SKM-1 treated with dmso at 0.1 percent for 144 hours (cell line): ENCODE measurements at regions not wholly inside any gene's neighbourhood (a gene's known extent, or its start where the extent isn't known, plus 50 kb on each side); places are given as distances from the start of the nearest gene placed in this dataset.

ENCODE experiments used
- DNase-seq: peaks from one replicate; lab custom pipeline; 2025; ENCODE audit not compliant: unreplicated experiment; lab: John Stamatoyannopoulos, UW

GRCh38 chr10:106520698-106521097 lies 643.8 kb downstream of the SORCS1 start:
- no peak for DNase-seq

DNA sequence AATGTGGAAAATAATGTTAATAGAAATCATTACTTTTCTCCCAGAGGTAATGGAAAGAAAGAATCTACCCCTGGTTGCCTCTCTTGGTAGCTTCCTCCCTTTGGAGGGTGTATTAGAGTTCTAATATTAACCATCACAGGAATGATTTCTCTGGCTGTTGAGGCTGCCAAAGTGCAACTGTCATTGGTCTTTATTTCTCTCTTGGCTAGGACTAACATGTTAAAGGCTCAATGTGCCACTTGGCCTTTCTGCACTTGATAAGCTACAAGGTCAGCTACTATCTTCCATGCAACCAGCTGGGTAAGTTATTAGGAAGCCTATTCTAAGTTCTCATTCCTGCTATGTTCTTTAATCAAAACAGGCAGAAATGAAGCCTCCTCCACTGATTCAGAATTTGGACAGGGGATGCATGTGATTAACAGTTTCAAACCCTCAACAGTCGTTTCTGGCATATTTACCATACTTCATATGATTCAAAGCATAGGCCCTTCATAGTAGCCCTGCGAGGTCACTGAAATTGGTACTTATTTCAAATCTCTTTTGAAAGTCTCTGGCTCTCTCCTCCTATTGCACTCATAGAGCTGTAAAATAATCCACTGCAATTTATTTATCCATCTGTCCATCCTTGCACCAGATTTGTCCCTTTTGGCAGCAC lies 645.0 kb downstream of the SORCS1 start:
- DNase-seq: no peak

DNA sequence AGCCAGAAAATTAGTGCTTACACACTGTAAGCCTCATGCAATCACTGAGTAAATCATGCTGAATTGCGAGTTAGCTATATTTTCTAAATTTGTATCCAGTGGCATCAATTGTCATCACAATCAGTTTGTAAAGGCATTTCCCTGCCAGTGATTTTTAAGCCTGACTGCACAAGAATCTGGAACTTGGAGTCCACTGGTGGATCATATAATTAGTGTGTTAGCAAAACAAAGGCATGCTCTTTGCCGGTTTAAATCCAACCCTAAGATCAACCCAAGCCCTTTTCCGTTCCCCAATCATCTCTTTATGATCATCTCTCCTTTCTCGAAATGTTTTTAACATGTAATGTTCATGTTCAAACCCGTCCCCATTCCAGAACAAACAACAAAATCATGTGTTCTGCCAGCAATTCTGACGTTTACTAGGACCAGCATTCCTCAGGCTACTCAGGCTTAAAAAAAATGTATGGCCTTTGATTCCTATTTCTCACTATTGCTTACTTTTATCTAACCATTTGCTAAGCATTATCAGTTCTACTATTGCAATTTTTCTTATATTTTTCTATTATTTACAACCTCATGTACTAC lies 649.2 kb downstream of the SORCS1 start:
- DNase-seq: no peak

DNA sequence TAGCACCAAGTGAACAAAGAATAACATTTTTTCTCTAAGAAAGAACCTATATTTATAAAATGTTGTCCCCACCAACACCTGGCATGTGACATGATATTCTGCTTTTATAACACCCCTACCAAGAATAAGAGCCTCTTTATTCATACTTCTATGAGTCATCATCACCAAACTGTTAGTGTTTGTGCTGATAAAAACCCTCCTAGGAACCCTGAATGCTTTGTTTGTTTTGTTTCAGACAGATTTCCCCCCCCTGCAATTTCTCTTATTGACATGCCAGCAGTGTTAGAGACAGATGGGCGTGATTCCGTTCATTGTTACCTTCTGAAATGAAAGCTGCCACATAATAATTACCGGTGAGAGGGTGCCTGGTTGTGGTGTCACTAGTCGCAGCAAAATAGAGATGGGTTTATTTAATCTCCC lies 651.1 kb downstream of the SORCS1 start:
- no peak for DNase-seq

DNA sequence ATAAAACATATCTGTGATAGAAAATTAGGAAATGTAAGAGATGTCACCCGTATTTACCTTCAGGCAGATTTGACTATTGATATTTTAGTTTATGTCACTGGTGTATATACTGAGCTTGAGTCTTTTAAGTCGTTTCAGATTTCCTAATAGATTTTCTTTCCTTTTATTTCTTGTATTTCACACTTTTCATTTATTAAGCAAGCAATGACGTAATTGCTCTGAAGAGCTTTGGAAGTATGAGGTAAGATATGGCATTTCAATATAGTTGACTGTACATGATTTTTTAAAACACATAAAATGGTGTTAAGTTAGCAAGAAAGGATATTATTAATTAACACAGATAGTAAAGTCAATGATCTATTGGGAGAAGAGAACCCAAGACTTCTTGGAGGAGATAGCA lies 652.6 kb downstream of the SORCS1 start:
- no peak for DNase-seq

- no peak for DNase-seq
Observed at GRCh38 chr10:106508950-106509349, 655.6 kb downstream of the SORCS1 start.

- no peak for DNase-seq
Observed at GRCh38 chr10:106506526-106507283, 657.8 kb downstream of the SORCS1 start.

DNA sequence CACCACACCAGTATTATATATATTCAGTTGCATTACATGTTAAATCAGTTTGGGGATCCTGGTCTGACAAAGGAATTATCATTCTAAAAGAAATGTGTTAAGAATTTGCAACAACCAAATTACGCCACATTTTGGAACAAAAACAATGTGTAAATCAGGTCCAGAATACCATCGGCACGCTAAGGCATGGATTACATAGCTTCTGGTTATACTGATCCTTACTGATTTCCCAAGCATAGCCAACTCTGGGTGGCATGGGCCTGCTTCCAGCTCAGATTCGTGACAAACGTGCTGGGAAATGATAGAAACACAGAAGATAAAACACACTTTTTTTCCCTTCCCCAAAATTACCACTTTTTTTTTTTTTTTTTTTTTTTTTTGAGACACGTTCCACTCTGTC lies 660.0 kb downstream of the SORCS1 start:
- DNase-seq: no peak

GRCh38 chr10:106502641-106503040 lies 661.9 kb downstream of the SORCS1 start:
- no peak for DNase-seq

- DNase-seq: no peak
Observed at GRCh38 chr10:106500925-106501525, 663.5 kb downstream of the SORCS1 start.

DNA sequence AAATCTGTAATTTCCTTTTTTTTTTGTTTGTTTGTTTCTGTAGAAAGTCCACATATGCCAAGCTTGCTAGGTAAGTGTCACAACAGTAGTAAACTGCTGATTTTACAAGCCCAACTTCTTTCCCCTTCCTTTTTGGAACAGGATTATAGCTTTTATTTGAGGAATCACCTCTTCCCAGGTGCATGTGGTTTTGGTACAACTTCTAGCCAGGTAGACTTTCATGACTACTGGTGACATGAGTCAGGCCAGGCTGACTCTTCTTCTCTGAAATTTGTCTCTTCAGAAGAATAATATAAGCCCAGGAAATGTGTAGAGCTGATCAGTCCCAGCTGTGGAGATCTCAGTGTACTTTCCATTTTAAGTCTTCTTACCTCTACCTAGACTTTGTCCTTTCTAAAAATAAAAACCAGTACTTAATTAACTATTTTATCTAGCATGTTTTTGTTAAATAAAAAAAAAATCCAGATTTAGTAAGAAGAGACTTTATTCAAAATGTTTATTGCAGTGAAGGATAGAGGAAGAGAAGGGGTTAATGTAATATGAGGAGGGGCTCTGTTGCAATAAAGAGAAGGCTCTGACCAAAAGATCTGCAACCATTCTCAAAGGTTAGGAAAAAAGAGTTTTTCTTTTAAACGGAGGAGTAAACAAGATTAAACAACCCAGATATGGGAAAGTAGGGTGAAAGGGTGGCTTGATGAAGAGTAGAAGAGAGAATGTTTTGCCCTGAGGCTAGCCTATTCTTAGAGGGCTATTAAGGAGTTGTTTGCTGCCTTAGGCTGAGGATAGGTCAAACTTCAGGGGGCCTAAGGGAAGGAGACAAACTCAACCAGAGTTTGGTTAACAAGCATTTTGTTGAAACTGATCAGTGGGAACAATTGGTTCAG lies 664.2 kb downstream of the SORCS1 start:
- no peak for DNase-seq

- DNase-seq: no peak
Observed at GRCh38 chr10:106499448-106499847, 665.1 kb downstream of the SORCS1 start.

DNA sequence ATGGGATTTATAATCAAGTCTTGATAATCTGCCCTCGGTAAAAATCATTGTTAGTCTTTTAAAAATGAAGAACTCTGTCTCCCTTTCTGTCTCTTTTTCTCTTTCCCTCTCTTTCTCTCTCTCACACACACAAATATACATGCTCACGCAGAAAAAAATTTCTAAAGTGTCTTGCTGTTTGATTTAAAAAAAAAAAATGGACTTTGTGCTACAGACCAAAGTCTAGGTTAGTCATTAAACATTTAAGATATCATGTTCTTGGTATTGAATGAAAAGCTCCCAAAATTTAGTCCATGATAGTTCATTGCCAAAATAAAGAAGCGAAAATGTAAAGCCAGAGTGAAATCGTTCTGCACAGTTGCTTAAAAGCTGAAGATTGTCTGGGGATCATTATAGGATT lies 665.8 kb downstream of the SORCS1 start:
- DNase-seq: no peak

DNA sequence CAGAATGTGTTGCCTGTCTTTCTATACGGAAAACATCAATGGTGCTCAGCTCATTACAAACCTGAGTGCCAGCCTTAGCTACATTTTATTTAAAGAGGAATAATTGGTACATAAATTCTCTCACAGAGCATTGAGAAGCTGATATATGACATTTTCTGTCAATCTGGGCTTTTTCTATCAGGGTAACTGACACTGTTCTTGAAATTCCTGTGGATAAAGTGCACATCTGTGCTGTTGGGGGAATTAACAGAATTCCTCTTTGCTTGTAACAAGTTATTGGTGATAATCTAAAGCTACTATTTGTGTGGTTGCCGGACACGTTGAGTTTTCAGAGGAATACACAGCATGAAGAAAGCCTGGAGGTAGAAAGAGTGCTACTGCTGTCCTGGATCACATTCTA lies 668.6 kb downstream of the SORCS1 start:
- DNase-seq: no peak

GRCh38 chr10:106493751-106494150 lies 670.8 kb downstream of the SORCS1 start:
- DNase-seq: no peak

DNA sequence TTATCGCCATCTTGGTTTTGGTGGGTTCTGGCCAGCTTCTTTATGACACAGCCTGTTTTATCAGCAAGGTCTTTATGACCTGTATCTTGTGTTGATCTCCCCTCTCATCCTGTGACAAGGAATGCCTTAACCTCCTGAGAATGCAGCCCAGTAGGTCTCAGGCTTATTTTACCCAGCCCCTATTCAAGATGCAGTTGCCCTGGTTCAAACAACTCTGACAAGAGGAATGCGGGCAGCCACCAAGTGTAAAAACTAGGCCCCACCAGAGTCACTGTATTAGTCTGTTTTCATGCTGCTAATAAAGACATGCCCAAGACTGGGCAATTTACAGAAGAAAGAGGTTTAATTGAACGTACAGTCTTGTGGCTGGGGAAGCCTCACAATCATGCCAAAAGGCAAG lies 671.3 kb downstream of the SORCS1 start:
- no peak for DNase-seq

- DNase-seq: no peak
Observed at GRCh38 chr10:106487726-106488125, 676.8 kb downstream of the SORCS1 start.

DNA sequence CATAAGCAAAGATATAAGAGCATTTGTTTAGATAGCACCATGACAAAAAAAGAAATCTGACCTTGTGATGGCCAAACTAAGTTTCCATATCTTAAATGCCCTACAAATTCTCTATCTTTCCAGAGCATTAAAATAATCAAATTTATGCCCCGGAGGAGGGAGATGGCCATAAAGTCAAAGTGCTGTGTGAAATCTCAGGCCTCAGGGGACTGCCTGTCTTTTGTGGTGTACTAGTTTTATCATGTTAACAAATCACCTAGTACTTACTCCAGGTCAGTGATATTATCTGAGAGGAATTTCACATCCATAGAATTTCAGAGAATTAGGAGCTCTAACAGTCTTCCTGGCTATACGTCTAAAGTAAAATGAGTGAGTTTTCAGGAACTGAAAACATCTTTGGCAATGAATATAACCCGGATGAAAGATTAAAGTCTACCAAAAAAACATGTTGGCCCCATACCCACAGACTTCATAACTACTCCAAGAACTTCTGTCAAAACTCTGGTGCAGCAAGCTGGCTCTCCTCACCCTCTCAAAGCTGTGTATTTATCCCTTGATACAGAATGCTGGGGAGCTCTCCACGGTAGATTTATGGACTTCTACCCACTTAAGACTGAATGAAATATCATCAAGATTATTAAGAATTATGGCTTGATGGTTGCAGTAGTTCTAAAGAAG lies 682.8 kb downstream of the SORCS1 start:
- no peak for DNase-seq

DNA sequence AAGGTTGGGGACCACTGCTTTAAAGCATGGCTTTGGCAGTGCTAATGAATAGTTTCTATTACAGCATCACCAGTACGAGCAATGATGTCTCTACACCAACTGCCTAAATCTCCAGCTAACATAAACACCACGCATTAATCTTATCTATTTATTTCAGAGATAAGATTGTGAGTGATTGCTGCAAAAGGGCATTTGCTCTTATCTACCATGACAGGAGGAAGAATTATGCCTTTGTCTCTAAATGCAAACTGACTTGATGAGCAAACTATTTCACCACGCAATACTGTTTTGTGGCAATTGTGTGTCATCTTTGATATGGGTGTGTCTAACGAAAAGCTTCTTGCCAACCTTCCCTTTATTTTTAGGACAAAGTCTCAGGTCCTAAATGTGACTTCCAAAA lies 684.9 kb downstream of the SORCS1 start:
- no peak for DNase-seq

DNA sequence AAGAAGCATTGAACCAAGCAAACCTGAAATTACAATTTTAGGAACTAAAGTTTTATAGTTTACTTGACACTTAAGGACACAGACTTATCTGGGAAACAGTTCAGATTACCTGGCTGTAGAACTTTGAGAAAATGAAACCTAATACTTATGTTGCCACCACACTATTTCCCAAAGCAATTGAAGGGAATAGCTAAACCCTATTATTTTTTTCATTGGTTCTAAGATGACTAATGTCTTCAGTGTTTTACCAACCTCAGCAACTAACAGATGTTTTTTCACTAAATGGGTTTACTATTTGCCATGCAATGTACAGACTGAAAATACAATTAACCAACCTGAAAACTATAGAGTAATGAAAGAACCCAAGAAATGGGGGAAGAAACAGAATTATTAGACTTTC lies 689.6 kb downstream of the SORCS1 start:
- no peak for DNase-seq
